ENCODE measurements at regions not wholly inside any gene's neighbourhood (a gene's known extent, or its start where the extent isn't known, plus 50 kb on each side); places are given as distances from the start of the nearest gene placed in this dataset.

DNA sequence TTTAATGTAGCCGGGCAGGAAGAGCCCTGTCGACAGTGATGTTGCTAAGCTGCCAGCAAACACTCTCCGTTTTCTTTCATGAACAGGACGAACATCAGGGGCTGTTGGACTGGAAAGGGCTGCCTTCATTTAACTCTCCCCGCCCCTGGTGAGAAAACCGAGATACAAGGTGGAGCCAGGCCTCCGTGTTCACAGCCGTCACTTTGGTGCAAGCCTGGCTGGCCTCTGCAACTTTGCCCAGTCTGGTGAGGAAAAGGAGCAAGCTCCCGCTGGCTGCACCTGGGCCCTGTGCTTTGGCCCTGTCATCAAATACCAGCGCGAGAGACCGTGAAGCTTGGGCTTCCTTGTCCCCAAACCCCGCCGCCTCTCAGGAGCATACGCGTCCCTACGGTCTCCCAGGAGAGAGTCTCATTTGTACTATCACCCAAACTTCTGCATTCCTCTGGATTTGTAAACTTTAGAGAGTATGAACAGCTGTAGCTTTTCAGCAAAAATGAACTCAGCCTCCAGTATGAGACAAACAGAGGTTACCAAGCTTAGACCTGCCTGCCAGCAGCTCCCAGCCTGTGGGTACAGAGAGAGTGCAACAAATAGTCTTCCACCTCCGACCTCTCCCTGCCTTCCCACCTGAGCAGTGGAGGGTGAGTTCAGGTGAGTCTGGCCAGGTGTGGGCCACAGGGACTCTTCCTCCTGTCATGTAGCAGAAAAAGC is 445.3 kb upstream of the MGMT start:
- Mint-ChIP-seq H3K27me3 (no peaks in the 10 kb centered on the region), H3K4me1 (no peaks in the 10 kb centered on the region), H3K9me3 (no peaks in the 10 kb centered on the region), H3K36me3 (ENCODE audit: low read depth) (no peaks in the 10 kb centered on the region), H3K27ac (no peak overlapping the region), H3K4me3 (no peak overlapping the region)
- DNase-seq (no peak), ATAC-seq (ENCODE audit: low read depth) (no peak)
- CTCF ChIA-PET, result no interaction called here
- TF ChIP-seq CTCF (IDR thresholded peaks at IDR 0.05), result no peak
- POLR2A ChIA-PET, result no interaction called here
- intact Hi-C loops (cut with micrococcal nuclease), result no loop called here

DNA sequence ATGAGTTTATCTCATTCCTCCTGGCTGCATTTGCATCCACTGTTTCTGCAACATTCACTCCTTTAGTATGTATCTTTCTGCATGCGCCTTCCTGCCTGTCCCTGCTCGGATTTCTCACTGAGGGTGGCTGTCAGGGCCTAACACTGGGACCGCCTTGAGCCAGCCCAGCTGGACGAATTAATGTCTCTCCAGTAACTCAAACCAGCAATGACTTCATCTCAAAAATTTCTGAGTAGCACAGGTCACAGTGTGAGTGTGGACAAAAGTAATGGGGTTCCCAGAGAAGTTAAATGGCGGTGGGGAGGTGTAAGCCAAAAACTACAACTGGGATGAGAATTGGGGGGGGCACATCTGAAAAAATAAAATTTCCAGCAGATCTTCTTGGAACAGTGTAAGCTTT is 444.0 kb upstream of the MGMT start:
- H3K27ac Mint-ChIP-seq, result no peak overlapping the region
- TF ChIP-seq CTCF (IDR thresholded peaks at IDR 0.05), result no peak
- intact Hi-C loops (cut with micrococcal nuclease), result no loop called here
- DNase-seq (no peak), ATAC-seq (ENCODE audit: low read depth) (no peak)
- no peaks in the 10 kb centered on the region for H3K9me3 Mint-ChIP-seq
- POLR2A ChIA-PET, result no interaction called here
- no peaks in the 10 kb centered on the region for H3K4me1 Mint-ChIP-seq
- no peaks in the 10 kb centered on the region for H3K27me3 Mint-ChIP-seq
- no peaks in the 10 kb centered on the region for H3K36me3 Mint-ChIP-seq (ENCODE audit: low read depth)
- H3K4me3 Mint-ChIP-seq, result no peak overlapping the region
- CTCF ChIA-PET, result no interaction called here

GRCh38 chr10:129024046-129024445 is 443.0 kb upstream of the MGMT start:
- Mint-ChIP-seq H3K27ac (no peak overlapping the region), H3K4me3 (no peak overlapping the region), H3K27me3 (no peaks in the 10 kb centered on the region), H3K4me1 (no peaks in the 10 kb centered on the region), H3K9me3 (no peaks in the 10 kb centered on the region), H3K36me3 (ENCODE audit: low read depth) (no peaks in the 10 kb centered on the region)
- DNase-seq (no peak), ATAC-seq (ENCODE audit: low read depth) (no peak)
- POLR2A ChIA-PET, result no interaction called here
- CTCF ChIA-PET, result no interaction called here
- TF ChIP-seq CTCF (IDR thresholded peaks at IDR 0.05), result no peak
- intact Hi-C loops (cut with micrococcal nuclease), result no loop called here

GRCh38 chr10:129025787-129026186 is 441.3 kb upstream of the MGMT start:
- no peak for ATAC-seq (ENCODE audit: low read depth)
- TF ChIP-seq CTCF (IDR thresholded peaks at IDR 0.05), result no peak
- intact Hi-C loops (cut with micrococcal nuclease), result no loop called here

DNA sequence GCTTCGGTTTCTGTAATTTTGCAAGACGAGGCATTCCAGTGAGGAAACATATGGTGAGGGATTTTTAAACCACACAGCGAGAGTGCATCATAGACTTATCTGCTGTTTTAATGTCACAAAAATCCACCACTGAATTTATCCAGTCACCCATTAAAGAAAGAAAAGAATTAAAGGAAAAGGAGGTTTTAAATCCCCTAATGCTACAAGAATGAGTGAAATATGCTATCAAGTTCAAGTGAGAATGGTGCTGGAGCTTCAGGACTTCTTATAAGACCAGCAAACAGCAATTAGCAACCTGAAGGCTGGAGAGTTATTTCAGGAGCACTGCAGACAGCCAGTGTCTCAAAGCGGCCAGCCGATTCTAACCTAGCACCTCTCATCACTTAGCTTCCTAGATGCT is 439.1 kb upstream of the MGMT start:
- Mint-ChIP-seq H3K4me1 (no peaks in the 10 kb centered on the region), H3K27ac (no peak overlapping the region)

More at GRCh38 chr10:129025787-129026186, 441.3 kb upstream of the MGMT start:
- Mint-ChIP-seq H3K36me3 (ENCODE audit: low read depth) (no peaks in the 10 kb centered on the region), H3K9me3 (no peaks in the 10 kb centered on the region), H3K27ac (no peak overlapping the region), H3K27me3 (peaks cover 3% of the 10 kb centered on the region), H3K4me3 (no peak overlapping the region), H3K4me1 (no peaks in the 10 kb centered on the region)
- POLR2A ChIA-PET, result no interaction called here
- DNase-seq, result no peak
- CTCF ChIA-PET, result no interaction called here

More for the DNA sequence above, 439.1 kb upstream of the MGMT start:
- no peak for TF ChIP-seq CTCF (IDR thresholded peaks at IDR 0.05)
- intact Hi-C loops (cut with micrococcal nuclease), result no loop called here
- CTCF ChIA-PET, result no interaction called here
- Mint-ChIP-seq H3K4me3 (no peak overlapping the region), H3K9me3 (no peaks in the 10 kb centered on the region), H3K36me3 (ENCODE audit: low read depth) (no peaks in the 10 kb centered on the region), H3K27me3 (peaks cover 14% of the 10 kb centered on the region)
- ATAC-seq (ENCODE audit: low read depth), result no peak
- POLR2A ChIA-PET, result no interaction called here
- no peak for DNase-seq
